ENCODE measurements at regions not wholly inside any gene's neighbourhood (a gene's known extent, or its start where the extent isn't known, plus 50 kb on each side); places are given as distances from the start of the nearest gene placed in this dataset.

DNA sequence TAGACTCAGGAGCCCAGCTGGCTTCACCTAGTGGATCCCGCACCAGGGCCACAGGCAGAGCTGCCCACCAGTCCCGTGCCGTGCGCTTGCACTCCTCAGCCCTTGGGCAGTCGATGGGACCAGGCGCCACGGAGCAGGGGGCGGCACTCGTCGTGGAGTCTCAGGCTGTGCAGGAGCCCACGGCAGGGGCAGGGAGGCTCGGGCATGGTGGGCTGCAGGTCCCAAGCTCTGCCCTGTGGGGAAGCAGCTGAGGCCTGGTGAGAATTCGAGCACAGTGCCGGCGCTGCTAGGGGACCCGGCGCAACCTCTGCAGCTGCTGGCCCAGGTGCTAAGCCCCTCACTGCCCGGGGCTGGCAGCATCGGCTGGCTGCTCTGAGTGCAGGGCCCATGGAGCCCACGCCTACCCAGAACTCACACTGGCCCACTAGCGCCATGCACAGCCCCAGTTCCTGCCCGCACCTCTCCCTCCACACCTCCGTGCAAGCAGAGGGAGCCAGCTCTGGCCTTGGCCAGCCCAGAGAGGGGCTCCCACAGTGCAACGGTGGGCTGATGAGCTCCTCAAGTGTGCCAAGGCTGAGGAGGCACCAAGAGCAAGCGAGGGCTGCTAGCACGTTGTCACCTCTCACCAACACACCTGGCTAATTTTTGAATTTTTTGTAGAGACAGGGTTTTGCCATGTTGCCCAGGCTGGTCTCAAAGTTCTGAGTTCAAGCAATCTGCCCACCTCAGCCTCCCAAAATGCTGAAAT lies 116.1 kb downstream of the SPTSSA start:
- TF ChIP-seq FOXK2 (IDR thresholded peaks at IDR 0.05) (no peak), PRPF4 (IDR thresholded peaks at IDR 0.05; ENCODE audit: low read depth, low read length, poor library complexity, severe bottlenecking) (no peak)

All from HepG2 (cell line).